Fibroblast of lung (primary cell): ENCODE measurements at regions not wholly inside any gene's neighbourhood (a gene's known extent, or its start where the extent isn't known, plus 50 kb on each side); places are given as distances from the start of the nearest gene placed in this dataset.
A peak's percentile ranks its signal among the peaks of the same experiment; 100 is the strongest.

Experiments
- DNase-seq, 2 donors: peaks; one replicate each; pipeline versions ENCODE4 v3.0.0 to v3.0.0-alpha.2; 2010; ENCODE audit warnings: low read depth in 2 of 2
- H2AFZ ChIP-seq: 2 replicates; pipeline ENCODE4 v1.5.1; 2012; ENCODE audit warnings: low read length, control low read depth, inconsistent platforms
- H3K27ac ChIP-seq: 2 replicates; pipeline ENCODE4 v1.5.1; 2011; ENCODE audit warnings: low read length, control low read depth; ENCODE audit not compliant: insufficient read depth
- H3K27me3 ChIP-seq: 2 replicates; pipeline ENCODE4 v1.5.1; 2011; ENCODE audit warnings: mild to moderate bottlenecking, low read length; ENCODE audit not compliant: control insufficient read depth, insufficient read depth
- H3K36me3 ChIP-seq: 2 replicates; pipeline ENCODE4 v1.5.1; 2011; ENCODE audit warnings: low read length; ENCODE audit not compliant: control insufficient read depth, insufficient read depth
- H3K4me1 ChIP-seq: 2 replicates; pipeline ENCODE4 v1.5.1; 2011; ENCODE audit warnings: low read length; ENCODE audit not compliant: control insufficient read depth, insufficient read depth; ENCODE audit errors: extremely low read depth
- H3K4me2 ChIP-seq: 2 replicates; pipeline ENCODE4 v1.5.1; 2011; ENCODE audit warnings: low read length, control low read depth; ENCODE audit not compliant: insufficient read depth; ENCODE audit errors: extremely low read depth
- H3K4me3 ChIP-seq, 4 experiments: fragments of 200-600 bp in 1 of 4; sonication (generic) in 1 of 4; replicated peaks in 1 of 4; 2 replicates each; pipeline ENCODE4 v1.5.1; 2011 to 2016; ENCODE audit warnings: low read length in 4 of 4, low read depth in 3 of 4, mild to moderate bottlenecking in 3 of 4, control low read depth in 2 of 4, inconsistent platforms in 1 of 4, mixed read lengths in 1 of 4; ENCODE audit not compliant: insufficient read depth in 1 of 4; ENCODE audit errors: control extremely low read depth in 1 of 4
- H3K79me2 ChIP-seq: 2 replicates; pipeline ENCODE4 v1.5.1; 2012; ENCODE audit warnings: mild to moderate bottlenecking, low read length, inconsistent platforms; ENCODE audit not compliant: control insufficient read depth, insufficient read depth
- H3K9ac ChIP-seq: 2 replicates; pipeline ENCODE4 v1.5.1; 2011; ENCODE audit warnings: mild to moderate bottlenecking, low read length, control low read depth; ENCODE audit not compliant: insufficient read depth
- H3K9me3 ChIP-seq: 2 replicates; pipeline ENCODE4 v1.5.1; 2012; ENCODE audit warnings: low read depth, low read length; ENCODE audit not compliant: control insufficient read depth, insufficient read depth
- H4K20me1 ChIP-seq: 2 replicates; pipeline ENCODE4 v1.5.1; 2011; ENCODE audit warnings: low read length; ENCODE audit not compliant: control insufficient read depth, insufficient read depth; ENCODE audit errors: extremely low read depth
- EZH2 ChIP-seq: IDR thresholded peaks from 2 replicates; pipeline ENCODE4 v1.5.1; 2012; ENCODE audit warnings: low read length, control low read depth, mild to moderate bottlenecking; ENCODE audit errors: missing control alignments
- TF ChIP-seq, protein P1 (sequence below), 2 donors: IDR thresholded peaks in 1 of 2; conservative IDR thresholded peaks in 1 of 2; 1 replicate in 1 of 2; 2 replicates in 1 of 2; pipeline ENCODE4 v1.5.1; 2011 to 2012; ENCODE audit warnings: low read length in 2 of 2, control low read depth in 1 of 2, inconsistent platforms in 1 of 2, low read depth in 1 of 2, mild to moderate bottlenecking in 1 of 2

DNA sequence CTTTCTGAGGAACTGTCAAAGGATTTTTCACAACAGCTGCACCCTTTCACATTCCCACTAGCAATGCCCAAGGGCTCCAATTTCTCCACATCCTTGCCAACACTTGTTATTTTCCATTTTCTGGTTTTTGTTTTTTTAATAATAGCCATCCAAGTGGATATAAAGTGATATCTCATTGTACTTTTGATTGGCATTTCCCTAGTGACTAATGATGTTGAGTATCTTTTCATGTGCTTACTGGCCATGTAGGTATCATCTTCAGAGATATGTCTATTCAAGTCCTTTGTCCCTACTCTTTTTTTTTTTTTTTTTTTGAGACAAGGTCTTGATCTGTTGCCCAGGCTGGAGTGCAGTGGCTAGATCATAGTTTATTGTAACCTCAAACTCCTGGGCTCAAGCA lies 115.8 kb upstream of the HAND1 start:
- H3K27ac ChIP-seq, result no peak overlapping the region
- H3K36me3 ChIP-seq, result no peaks in the 10 kb centered on the region
- H3K9me3 ChIP-seq, result no peaks in the 10 kb centered on the region
- H3K4me3 ChIP-seq, result no peak overlapping the region
- no peak for TF ChIP-seq EZH2
- TF ChIP-seq, protein P1, sequence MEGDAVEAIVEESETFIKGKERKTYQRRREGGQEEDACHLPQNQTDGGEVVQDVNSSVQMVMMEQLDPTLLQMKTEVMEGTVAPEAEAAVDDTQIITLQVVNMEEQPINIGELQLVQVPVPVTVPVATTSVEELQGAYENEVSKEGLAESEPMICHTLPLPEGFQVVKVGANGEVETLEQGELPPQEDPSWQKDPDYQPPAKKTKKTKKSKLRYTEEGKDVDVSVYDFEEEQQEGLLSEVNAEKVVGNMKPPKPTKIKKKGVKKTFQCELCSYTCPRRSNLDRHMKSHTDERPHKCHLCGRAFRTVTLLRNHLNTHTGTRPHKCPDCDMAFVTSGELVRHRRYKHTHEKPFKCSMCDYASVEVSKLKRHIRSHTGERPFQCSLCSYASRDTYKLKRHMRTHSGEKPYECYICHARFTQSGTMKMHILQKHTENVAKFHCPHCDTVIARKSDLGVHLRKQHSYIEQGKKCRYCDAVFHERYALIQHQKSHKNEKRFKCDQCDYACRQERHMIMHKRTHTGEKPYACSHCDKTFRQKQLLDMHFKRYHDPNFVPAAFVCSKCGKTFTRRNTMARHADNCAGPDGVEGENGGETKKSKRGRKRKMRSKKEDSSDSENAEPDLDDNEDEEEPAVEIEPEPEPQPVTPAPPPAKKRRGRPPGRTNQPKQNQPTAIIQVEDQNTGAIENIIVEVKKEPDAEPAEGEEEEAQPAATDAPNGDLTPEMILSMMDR (conservative IDR thresholded peaks at IDR 0.05 in 1 of 2, IDR thresholded peaks at IDR 0.05 in 1 of 2; ENCODE audit: low read depth in 1 of 2, low read length in 2 of 2), result no peak
- no peak overlapping the region for H3K9ac ChIP-seq
- peak in 1 of 2 donors; percentile 36 for DNase-seq
- no peak overlapping the region for H2AFZ ChIP-seq
- no peaks in the 10 kb centered on the region for H3K4me1 ChIP-seq
- H3K79me2 ChIP-seq, result no peaks in the 10 kb centered on the region
- no peak overlapping the region for H3K4me2 ChIP-seq
- no peaks in the 10 kb centered on the region for H3K27me3 ChIP-seq
- no peaks in the 10 kb centered on the region for H4K20me1 ChIP-seq

DNA sequence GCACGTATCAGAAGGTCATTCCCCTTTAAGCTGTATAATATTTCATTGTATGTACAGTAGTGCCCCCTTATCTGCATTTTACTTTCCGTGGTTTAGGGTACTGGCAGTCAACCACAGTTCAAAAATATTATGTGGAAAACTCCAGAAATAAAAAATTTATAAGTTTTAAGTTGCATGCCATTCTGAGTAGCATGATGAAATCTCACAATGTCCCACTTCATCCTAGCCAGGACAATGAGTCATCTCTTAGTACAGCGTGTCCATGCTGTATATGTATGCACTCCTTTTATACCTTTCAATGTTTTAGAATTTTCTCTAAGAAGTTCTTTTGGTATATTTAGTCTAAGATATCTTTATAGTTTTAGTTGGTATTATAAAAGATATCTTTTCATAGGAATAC lies 115.0 kb upstream of the HAND1 start:
- H3K79me2 ChIP-seq, result no peaks in the 10 kb centered on the region
- DNase-seq, result peak; percentile 25 to 83
- no peak overlapping the region for H3K9ac ChIP-seq
- H2AFZ ChIP-seq, result no peak overlapping the region
- no peak overlapping the region for H3K27ac ChIP-seq
- no peaks in the 10 kb centered on the region for H3K27me3 ChIP-seq
- H3K4me1 ChIP-seq, result no peaks in the 10 kb centered on the region
- H3K4me3 ChIP-seq, result no peak overlapping the region
- no peaks in the 10 kb centered on the region for H4K20me1 ChIP-seq
- no peaks in the 10 kb centered on the region for H3K9me3 ChIP-seq
- TF ChIP-seq EZH2, result no peak
- TF ChIP-seq, protein P1 (conservative IDR thresholded peaks at IDR 0.05 in 1 of 2, IDR thresholded peaks at IDR 0.05 in 1 of 2; ENCODE audit: low read depth in 1 of 2, low read length in 2 of 2), result no peak
- H3K4me2 ChIP-seq, result no peak overlapping the region
- no peaks in the 10 kb centered on the region for H3K36me3 ChIP-seq

DNA sequence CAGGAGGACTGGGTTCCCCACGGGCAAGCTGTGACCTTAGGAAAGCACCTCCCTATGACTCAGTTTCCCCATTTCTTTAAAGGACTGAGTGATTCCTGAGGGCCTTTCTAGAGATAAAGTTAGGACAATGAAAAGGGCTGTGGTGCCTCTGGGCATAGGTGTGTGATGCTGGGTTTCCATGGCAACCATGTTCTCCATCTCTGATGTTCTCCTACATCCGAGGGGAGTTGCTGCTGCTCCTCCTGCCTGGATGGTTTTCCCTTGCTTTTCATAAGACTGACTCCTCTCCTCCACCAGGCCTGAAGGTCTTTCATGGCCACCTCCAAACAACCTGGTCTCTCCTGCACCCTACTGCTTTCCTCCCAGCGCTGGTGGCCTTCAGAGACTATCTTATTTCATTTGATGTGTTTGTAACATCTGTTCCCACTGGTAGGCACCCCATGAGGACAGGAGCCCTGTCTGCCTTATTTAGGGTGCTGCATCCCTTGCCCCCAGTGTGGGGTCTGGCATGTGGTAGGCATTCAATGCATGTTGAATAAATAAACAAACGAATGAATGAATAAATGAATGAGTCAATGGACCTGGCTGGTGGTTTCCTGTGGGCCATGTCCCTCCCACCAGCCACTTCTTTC lies 112.2 kb upstream of the HAND1 start:
- Histone ChIP-seq H3K27me3 (no peaks in the 10 kb centered on the region), H3K9ac (no peak overlapping the region), H3K4me2 (no peak overlapping the region), H2AFZ (no peak overlapping the region), H3K27ac (no peak overlapping the region), H3K4me3 (no peak overlapping the region), H3K36me3 (no peaks in the 10 kb centered on the region), H3K4me1 (no peaks in the 10 kb centered on the region), H3K79me2 (no peaks in the 10 kb centered on the region), H3K9me3 (no peaks in the 10 kb centered on the region), H4K20me1 (no peaks in the 10 kb centered on the region)
- TF ChIP-seq, protein P1 (conservative IDR thresholded peaks at IDR 0.05 in 1 of 2, IDR thresholded peaks at IDR 0.05 in 1 of 2; ENCODE audit: low read depth in 1 of 2, low read length in 2 of 2), result no peak
- TF ChIP-seq EZH2, result no peak
- DNase-seq, result no peak
